ENCODE measurements at regions not wholly inside any gene's neighbourhood (a gene's known extent, or its start where the extent isn't known, plus 50 kb on each side); places are given as distances from the start of the nearest gene placed in this dataset.

DNA sequence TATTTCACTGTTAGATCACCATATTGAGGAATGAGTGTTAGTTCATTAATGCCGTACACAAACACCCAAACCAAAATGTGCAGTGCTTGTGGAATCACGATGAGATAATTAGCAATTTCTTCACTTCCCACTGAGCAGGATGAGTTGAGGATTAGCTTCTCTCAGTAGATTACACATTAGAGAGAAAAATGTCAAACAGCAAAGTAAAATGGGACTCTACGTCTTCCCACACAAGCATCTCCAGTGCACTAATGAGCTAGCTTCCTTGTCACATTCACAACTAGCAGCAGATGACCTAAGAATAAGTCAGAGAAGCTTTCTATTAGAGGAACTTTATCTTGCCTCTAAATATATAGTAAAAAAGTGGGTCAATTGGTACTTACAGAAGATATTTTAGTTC is 926.9 kb downstream of the TSN start:
- TF ChIP-seq POLR2A (IDR thresholded peaks at IDR 0.05) (no peak), POLR2AphosphoS5 (IDR thresholded peaks at IDR 0.05) (no peak), EP300 (IDR thresholded peaks at IDR 0.05) (no peak)
- TF ChIP-seq, protein P1, sequence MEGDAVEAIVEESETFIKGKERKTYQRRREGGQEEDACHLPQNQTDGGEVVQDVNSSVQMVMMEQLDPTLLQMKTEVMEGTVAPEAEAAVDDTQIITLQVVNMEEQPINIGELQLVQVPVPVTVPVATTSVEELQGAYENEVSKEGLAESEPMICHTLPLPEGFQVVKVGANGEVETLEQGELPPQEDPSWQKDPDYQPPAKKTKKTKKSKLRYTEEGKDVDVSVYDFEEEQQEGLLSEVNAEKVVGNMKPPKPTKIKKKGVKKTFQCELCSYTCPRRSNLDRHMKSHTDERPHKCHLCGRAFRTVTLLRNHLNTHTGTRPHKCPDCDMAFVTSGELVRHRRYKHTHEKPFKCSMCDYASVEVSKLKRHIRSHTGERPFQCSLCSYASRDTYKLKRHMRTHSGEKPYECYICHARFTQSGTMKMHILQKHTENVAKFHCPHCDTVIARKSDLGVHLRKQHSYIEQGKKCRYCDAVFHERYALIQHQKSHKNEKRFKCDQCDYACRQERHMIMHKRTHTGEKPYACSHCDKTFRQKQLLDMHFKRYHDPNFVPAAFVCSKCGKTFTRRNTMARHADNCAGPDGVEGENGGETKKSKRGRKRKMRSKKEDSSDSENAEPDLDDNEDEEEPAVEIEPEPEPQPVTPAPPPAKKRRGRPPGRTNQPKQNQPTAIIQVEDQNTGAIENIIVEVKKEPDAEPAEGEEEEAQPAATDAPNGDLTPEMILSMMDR (IDR thresholded peaks at IDR 0.05), result no peak
- WGBS, 2 donors, result 74 to 83% methylated on average over 3 of the region's 3 CpGs
- ATAC-seq (ENCODE audit: low FRiP score in 2 of 2), result no peak

DNA sequence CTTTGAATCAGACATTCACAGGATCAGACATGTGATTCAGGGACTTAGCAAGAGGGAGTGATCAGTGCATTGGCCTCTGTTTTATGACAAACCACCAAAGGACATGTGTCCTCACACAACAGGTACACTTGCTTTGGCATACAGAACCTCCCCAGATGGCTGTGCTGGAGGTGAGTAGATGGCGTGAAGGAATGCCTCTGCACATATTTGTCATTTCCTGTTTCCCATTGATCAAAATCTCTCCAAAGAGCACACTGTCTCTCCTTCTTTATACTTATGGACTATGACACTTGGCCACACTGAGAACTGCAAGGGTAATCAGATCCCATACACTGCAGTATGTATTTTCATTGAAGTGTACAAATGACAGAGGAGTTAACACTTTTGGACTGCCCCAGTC is 927.6 kb downstream of the TSN start:
- WGBS, 2 donors, result 31 to 56% methylated on average over 1 of the region's 1 CpG

More for the DNA sequence above, 926.9 kb downstream of the TSN start:
- Histone ChIP-seq H3K4me1 (no peaks in the 10 kb centered on the region), H3K4me3 (no peak overlapping the region), H3K27me3 (no peaks in the 10 kb centered on the region), H3K36me3 (no peaks in the 10 kb centered on the region), H3K9me3 (no peaks in the 10 kb centered on the region), H3K27ac (no peak overlapping the region)
- no peak for DNase-seq

DNA sequence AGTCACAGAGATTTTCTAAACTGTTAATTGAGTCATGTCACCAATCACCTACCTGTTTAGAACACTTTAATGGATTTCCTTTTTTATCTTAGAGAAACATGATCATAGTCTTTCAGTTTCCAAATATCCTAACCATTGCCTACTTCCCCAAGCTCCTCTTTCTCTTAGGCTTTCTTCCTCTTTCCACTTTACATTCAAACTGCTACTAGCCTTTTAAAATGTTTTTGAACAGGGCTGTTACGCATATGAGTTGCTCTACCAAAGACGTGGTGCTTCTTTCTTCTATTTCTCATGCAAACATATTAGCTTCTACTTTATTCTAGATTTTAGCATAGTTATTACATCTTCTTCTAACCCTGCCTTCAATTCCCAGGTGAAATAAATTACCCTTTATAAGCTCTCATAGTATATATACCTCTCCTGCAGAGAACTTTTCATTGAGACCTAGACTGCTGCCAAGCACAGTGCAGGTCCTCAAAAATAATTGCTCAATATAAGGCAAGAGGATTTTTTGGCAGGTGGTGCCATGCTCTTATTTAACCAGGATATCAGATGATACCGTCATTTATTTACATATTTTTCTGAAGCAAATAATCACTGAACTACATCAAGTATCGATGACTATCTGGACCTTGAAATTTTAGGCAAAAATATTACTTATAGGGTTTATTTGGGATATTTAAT is 937.1 kb downstream of the TSN start:
- Histone ChIP-seq H3K27me3 (no peaks in the 10 kb centered on the region), H3K4me1 (no peaks in the 10 kb centered on the region), H3K27ac (no peak overlapping the region), H3K4me3 (no peak overlapping the region), H3K36me3 (no peaks in the 10 kb centered on the region), H3K9me3 (no peaks in the 10 kb centered on the region)
- DNase-seq, result no peak
- TF ChIP-seq, protein P1 (IDR thresholded peaks at IDR 0.05), result no peak
- TF ChIP-seq POLR2A (IDR thresholded peaks at IDR 0.05), result no peak
- TF ChIP-seq EP300 (IDR thresholded peaks at IDR 0.05), result no peak
- no peak for TF ChIP-seq POLR2AphosphoS5 (IDR thresholded peaks at IDR 0.05)
- WGBS, 2 donors, result 67 to 78% methylated on average over 4 of the region's 4 CpGs
- no peak for ATAC-seq (ENCODE audit: low FRiP score in 2 of 2)

More for the DNA sequence above, 927.6 kb downstream of the TSN start:
- no peak for ATAC-seq (ENCODE audit: low FRiP score in 2 of 2)
- Histone ChIP-seq H3K9me3 (no peaks in the 10 kb centered on the region), H3K4me3 (no peak overlapping the region), H3K4me1 (no peaks in the 10 kb centered on the region), H3K27ac (no peak overlapping the region), H3K36me3 (no peaks in the 10 kb centered on the region), H3K27me3 (no peaks in the 10 kb centered on the region)
- DNase-seq, result no peak
- TF ChIP-seq POLR2A (IDR thresholded peaks at IDR 0.05) (no peak), EP300 (IDR thresholded peaks at IDR 0.05) (no peak), POLR2AphosphoS5 (IDR thresholded peaks at IDR 0.05) (no peak)
- TF ChIP-seq, protein P1 (IDR thresholded peaks at IDR 0.05), result no peak

- no peak for DNase-seq
- no peak for ATAC-seq (ENCODE audit: low FRiP score in 2 of 2)
- Histone ChIP-seq H3K36me3 (no peaks in the 10 kb centered on the region), H3K9me3 (no peaks in the 10 kb centered on the region), H3K27me3 (no peaks in the 10 kb centered on the region), H3K27ac (no peak overlapping the region), H3K4me1 (no peaks in the 10 kb centered on the region), H3K4me3 (no peak overlapping the region)
- TF ChIP-seq POLR2A (IDR thresholded peaks at IDR 0.05) (no peak), EP300 (IDR thresholded peaks at IDR 0.05) (no peak), POLR2AphosphoS5 (IDR thresholded peaks at IDR 0.05) (no peak)
- TF ChIP-seq, protein P1 (IDR thresholded peaks at IDR 0.05), result no peak
- WGBS, 2 donors, result 88 to 100% methylated on average over 1 of the region's 1 CpG
Observed at GRCh38 chr2:122697415-122697814, 942.0 kb downstream of the TSN start.

DNA sequence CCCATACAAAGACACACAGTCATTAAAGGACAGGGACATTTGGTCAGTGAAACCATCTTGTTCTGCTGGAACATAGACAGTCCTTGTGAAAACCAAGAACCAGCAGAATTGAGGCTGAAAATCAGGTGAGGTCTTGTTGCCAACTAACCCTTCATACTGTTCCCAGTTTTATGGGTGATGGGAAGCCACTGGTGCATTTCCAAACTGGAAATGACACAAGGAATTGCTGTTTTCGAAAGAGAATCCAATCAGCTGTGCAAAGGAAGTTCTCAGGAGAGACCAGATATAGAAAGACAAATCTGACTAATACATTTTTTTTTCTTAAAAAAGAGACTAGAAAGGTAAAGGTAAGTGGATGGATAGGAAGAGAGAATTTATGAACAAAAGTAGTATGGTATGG is 948.2 kb downstream of the TSN start:
- Histone ChIP-seq H3K9me3 (no peaks in the 10 kb centered on the region), H3K27me3 (no peaks in the 10 kb centered on the region), H3K4me3 (no peak overlapping the region), H3K4me1 (no peaks in the 10 kb centered on the region), H3K36me3 (no peaks in the 10 kb centered on the region), H3K27ac (no peak overlapping the region)
- no peak for DNase-seq
- TF ChIP-seq EP300 (IDR thresholded peaks at IDR 0.05) (no peak), POLR2A (IDR thresholded peaks at IDR 0.05) (no peak), POLR2AphosphoS5 (IDR thresholded peaks at IDR 0.05) (no peak)
- TF ChIP-seq, protein P1 (IDR thresholded peaks at IDR 0.05), result no peak
- no peak for ATAC-seq (ENCODE audit: low FRiP score in 2 of 2)
- 81 to 85% methylated on average over 1 of the region's 1 CpG for WGBS, 2 donors
